ENCODE measurements at regions not wholly inside any gene's neighbourhood (a gene's known extent, or its start where the extent isn't known, plus 50 kb on each side); places are given as distances from the start of the nearest gene placed in this dataset.

DNA sequence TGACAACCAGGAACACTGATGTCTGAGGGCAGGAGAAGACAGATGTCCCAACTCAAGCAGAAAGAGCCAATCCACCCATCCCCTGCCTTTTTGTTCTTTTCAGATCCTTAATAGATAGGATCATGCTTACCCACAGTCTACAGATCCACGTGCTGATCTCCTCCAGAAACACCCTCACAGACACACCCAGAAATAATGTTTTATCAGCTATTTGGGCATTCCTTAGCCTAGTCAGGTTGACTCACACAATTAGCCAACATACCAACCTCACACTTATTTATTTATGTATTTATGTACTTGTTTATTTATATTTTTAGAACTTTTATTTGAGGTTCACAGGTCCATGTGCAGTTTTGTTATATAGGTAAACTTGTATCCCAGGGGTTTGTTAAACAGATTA is 151.5 kb upstream of the IL12B start:
- ATAC-seq (ENCODE audit: low read depth) (no peak), DNase-seq (ENCODE audit: low spot score) (no peak)
- Histone ChIP-seq H3K4me3 (ENCODE audit: severe bottlenecking) (no peak overlapping the region), H3K4me1 (ENCODE audit: insufficient read depth, poor library complexity, severe bottlenecking) (no peaks in the 10 kb centered on the region), H3K36me3 (ENCODE audit: low read depth) (no peaks in the 10 kb centered on the region), H3K27me3 (ENCODE audit: insufficient read depth, poor library complexity, severe bottlenecking) (no peaks in the 10 kb centered on the region), H3K27ac (ENCODE audit: poor library complexity, severe bottlenecking) (no peak overlapping the region), H3K9me3 (ENCODE audit: severe bottlenecking) (no peaks in the 10 kb centered on the region)
- TF ChIP-seq, protein P1, sequence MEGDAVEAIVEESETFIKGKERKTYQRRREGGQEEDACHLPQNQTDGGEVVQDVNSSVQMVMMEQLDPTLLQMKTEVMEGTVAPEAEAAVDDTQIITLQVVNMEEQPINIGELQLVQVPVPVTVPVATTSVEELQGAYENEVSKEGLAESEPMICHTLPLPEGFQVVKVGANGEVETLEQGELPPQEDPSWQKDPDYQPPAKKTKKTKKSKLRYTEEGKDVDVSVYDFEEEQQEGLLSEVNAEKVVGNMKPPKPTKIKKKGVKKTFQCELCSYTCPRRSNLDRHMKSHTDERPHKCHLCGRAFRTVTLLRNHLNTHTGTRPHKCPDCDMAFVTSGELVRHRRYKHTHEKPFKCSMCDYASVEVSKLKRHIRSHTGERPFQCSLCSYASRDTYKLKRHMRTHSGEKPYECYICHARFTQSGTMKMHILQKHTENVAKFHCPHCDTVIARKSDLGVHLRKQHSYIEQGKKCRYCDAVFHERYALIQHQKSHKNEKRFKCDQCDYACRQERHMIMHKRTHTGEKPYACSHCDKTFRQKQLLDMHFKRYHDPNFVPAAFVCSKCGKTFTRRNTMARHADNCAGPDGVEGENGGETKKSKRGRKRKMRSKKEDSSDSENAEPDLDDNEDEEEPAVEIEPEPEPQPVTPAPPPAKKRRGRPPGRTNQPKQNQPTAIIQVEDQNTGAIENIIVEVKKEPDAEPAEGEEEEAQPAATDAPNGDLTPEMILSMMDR (IDR thresholded peaks at IDR 0.05; ENCODE audit: poor library complexity, severe bottlenecking) = no peak

DNA sequence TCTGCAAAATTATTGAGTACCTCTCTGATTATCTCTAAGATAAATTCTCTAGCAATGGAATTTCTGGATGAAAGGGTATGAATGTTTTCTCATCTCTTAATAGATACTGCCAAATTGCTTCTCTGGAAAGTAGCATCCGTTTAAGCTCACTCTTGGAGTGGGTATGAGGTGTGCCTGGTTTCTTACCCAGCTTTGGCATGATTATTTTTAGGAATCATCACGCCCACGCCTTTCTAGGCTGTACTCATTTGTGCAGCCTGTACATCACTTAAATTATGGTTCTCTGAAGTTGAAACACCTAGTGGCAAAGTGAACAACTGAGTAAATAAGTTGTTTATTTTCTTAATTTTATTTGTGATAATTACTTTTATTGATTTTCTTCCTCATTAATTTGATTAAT is 156.5 kb upstream of the IL12B start:
- no peak for ATAC-seq (ENCODE audit: low read depth)
- H3K9me3 ChIP-seq (ENCODE audit: severe bottlenecking) = no peaks in the 10 kb centered on the region
- H3K27ac ChIP-seq (ENCODE audit: poor library complexity, severe bottlenecking) = no peak overlapping the region
- H3K36me3 ChIP-seq (ENCODE audit: low read depth) = no peaks in the 10 kb centered on the region
- no peak for DNase-seq (ENCODE audit: low spot score)
- TF ChIP-seq, protein P1 (IDR thresholded peaks at IDR 0.05; ENCODE audit: poor library complexity, severe bottlenecking) = no peak
- no peak overlapping the region for H3K4me3 ChIP-seq (ENCODE audit: severe bottlenecking)
- H3K4me1 ChIP-seq (ENCODE audit: insufficient read depth, poor library complexity, severe bottlenecking) = no peaks in the 10 kb centered on the region
- no peaks in the 10 kb centered on the region for H3K27me3 ChIP-seq (ENCODE audit: insufficient read depth, poor library complexity, severe bottlenecking)

DNA sequence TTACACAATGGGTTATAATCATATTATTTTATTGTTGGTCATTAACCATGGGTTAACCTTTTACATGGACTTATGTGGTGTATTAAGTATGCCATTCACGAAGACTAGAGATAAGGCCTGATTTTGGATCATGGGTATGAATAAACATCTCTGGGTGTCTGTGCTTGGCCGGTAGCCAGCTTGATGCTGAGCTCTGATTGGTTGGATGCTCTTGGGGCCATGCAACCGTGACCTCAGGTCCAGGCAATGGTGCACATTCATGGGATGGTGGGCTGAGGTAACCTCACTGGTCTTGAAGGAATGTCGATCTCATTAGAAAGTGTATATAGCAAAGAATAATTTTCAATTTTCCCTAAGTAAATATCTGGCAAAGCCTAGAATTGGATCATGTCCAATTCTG is 158.2 kb upstream of the IL12B start:
- DNase-seq (ENCODE audit: low spot score) (no peak), ATAC-seq (ENCODE audit: low read depth) (no peak)
- H3K4me1 ChIP-seq (ENCODE audit: insufficient read depth, poor library complexity, severe bottlenecking) = no peaks in the 10 kb centered on the region
- H3K4me3 ChIP-seq (ENCODE audit: severe bottlenecking) = no peak overlapping the region
- TF ChIP-seq, protein P1 (IDR thresholded peaks at IDR 0.05; ENCODE audit: poor library complexity, severe bottlenecking) = no peak
- no peaks in the 10 kb centered on the region for H3K27me3 ChIP-seq (ENCODE audit: insufficient read depth, poor library complexity, severe bottlenecking)
- no peak overlapping the region for H3K27ac ChIP-seq (ENCODE audit: poor library complexity, severe bottlenecking)
- no peaks in the 10 kb centered on the region for H3K9me3 ChIP-seq (ENCODE audit: severe bottlenecking)
- no peaks in the 10 kb centered on the region for H3K36me3 ChIP-seq (ENCODE audit: low read depth)

DNA sequence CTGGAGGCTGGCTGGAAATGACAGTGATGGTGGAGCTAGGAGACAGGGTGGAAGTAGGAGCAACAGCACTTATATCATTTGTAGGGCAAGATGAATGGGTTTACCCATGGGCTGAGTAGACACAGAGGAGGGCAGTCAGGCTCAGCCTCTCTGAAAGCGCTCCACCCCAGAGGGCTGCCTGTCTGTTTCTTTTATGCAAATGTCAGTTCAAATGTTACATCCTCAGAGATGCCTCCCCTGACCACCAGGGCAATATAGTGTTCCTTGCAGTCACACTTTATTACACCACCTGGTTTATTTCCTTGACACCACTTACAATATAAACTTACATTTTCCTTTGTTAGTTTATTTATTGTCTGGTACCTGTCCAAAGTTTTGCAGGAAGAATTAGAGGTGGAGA is 159.5 kb upstream of the IL12B start:
- no peaks in the 10 kb centered on the region for H3K27me3 ChIP-seq (ENCODE audit: insufficient read depth, poor library complexity, severe bottlenecking)
- H3K4me3 ChIP-seq (ENCODE audit: severe bottlenecking) = no peak overlapping the region
- TF ChIP-seq, protein P1 (IDR thresholded peaks at IDR 0.05; ENCODE audit: poor library complexity, severe bottlenecking) = no peak
- ATAC-seq (ENCODE audit: low read depth) = no peak
- no peak for DNase-seq (ENCODE audit: low spot score)
- no peaks in the 10 kb centered on the region for H3K36me3 ChIP-seq (ENCODE audit: low read depth)
- H3K4me1 ChIP-seq (ENCODE audit: insufficient read depth, poor library complexity, severe bottlenecking) = no peaks in the 10 kb centered on the region
- H3K27ac ChIP-seq (ENCODE audit: poor library complexity, severe bottlenecking) = no peak overlapping the region
- no peaks in the 10 kb centered on the region for H3K9me3 ChIP-seq (ENCODE audit: severe bottlenecking)

DNA sequence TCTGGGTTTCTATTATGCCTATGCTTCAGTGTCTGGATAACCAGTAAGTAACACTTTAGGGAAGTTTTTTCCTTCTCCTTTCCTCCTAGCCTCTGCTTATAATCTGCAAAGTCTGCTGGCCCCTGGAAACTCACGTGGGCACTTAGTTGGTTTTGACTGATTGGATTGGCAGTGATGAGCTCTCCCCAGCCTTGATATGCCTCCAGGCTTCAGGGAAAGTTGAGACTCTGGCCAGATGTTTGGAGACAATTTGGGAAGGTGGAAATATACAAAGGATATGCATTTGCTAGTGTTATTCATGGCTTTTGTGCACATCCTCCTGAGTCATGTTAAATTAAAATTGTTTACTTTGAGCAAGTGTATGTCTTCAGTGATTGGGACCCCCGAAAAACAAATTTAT is 160.2 kb upstream of the IL12B start:
- no peak overlapping the region for H3K4me3 ChIP-seq (ENCODE audit: severe bottlenecking)
- TF ChIP-seq, protein P1 (IDR thresholded peaks at IDR 0.05; ENCODE audit: poor library complexity, severe bottlenecking) = no peak
- no peak overlapping the region for H3K27ac ChIP-seq (ENCODE audit: poor library complexity, severe bottlenecking)
- no peaks in the 10 kb centered on the region for H3K9me3 ChIP-seq (ENCODE audit: severe bottlenecking)
- no peaks in the 10 kb centered on the region for H3K27me3 ChIP-seq (ENCODE audit: insufficient read depth, poor library complexity, severe bottlenecking)
- DNase-seq (ENCODE audit: low spot score) (no peak), ATAC-seq (ENCODE audit: low read depth) (no peak)
- H3K36me3 ChIP-seq (ENCODE audit: low read depth) = no peaks in the 10 kb centered on the region
- H3K4me1 ChIP-seq (ENCODE audit: insufficient read depth, poor library complexity, severe bottlenecking) = no peaks in the 10 kb centered on the region
